SHP77 treated with DMSO at 0.1 percent for 48 hours (cell line): ENCODE measurements at regions not wholly inside any gene's neighbourhood (a gene's known extent, or its start where the extent isn't known, plus 50 kb on each side); places are given as distances from the start of the nearest gene placed in this dataset.

Experiments
- DNase-seq: peaks from one replicate; lab custom pipeline; 2025; lab: John Stamatoyannopoulos, UW

DNA sequence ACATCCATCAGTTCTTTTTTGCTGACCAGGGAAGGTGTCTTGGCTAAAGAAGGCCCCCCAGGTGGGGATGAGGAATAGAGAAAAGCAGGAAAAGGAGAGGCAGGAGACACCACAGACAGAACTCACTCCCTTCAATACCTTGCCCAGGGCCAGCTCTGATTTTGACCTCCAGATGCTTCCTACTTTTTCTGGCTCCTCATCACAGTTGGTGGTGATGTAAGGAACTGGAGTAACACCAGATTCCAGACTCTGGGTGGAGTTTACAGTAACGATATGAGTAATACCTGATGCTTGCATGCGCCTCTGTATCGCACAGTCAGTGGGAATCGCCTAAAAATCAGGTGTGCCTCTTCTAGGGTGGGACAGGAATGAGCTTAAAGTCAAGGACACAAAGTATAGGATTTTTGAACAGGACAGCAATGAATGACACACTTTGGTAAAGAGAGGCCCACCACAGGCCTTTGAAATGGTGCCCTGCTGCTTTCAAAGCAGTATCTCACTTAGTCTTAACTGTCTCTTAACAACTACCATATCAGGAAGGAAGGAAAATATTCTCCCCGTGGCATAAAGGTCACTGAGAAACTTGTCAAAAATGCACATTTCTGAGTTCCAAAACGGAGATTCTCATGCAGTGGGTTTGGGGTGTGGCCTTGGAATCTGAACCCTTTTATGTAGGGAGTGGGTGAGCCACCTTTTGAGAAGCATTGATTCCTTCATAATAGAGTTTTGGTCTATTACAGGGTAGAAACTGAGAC, 140.8 kb downstream of the SNX19 start:
- DNase-seq = no peak

- no peak for DNase-seq
These were observed 140.2 kb downstream of the SNX19 start for GRCh38 chr11:130776061-130776419.

DNA sequence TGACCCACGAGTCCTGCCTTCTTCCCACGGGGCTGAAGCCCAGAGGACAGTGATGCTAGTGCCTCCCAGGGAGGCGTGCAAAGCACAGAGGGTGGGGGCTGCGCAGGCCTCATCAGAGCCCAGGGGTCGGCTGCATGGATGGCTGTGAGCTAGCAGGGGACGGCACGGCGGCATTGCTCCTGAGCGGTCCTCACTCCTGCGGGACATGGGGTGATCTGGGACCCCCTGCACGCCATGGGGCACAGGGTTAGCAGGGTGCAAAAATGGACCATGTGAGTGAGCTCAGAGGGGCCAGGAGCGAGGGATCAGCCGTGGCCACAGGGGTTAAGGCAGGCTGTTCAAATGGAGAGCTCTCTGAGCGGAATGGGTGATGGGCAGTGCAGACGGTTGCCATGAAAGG, 138.3 kb downstream of the SNX19 start:
- no peak for DNase-seq

DNA sequence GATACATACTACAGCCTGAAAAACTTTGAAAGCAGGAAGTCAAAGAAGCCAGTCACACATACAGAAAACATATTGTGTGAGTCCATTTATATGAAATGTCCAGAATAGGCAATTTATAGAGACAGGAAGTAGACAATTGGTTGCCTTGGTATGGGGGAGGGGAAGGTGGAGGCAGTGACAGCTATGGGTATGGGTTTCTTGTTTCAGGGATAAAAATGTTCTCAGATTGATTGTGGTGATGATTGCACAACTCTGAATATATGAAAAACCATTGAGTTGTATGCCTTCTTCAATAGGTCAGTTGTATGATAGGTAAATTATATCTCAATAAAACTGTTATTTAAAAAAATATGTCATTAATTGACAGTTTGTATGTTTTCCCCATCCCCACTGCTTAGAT, 137.6 kb downstream of the SNX19 start:
- no peak for DNase-seq

DNA sequence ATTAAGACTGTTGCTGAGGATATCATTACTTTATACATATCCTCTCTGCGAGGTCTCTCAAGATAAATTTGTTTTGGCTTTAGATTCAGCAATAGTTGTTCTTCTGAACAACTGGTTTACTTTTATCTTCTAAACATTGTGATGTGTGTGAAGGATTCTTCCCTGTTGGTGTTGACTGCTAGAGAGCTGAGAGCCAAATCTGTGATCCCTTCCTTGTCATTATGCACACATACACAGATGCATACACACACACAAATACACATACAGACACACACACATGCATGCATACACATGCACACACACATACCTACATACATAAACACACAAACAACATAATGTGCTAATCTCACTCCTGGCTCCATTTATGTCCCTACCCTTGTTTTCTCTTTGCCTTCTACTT, 137.0 kb downstream of the SNX19 start:
- no peak for DNase-seq

- DNase-seq = no peak
These were observed 136.3 kb downstream of the SNX19 start for GRCh38 chr11:130779943-130780342.

DNA sequence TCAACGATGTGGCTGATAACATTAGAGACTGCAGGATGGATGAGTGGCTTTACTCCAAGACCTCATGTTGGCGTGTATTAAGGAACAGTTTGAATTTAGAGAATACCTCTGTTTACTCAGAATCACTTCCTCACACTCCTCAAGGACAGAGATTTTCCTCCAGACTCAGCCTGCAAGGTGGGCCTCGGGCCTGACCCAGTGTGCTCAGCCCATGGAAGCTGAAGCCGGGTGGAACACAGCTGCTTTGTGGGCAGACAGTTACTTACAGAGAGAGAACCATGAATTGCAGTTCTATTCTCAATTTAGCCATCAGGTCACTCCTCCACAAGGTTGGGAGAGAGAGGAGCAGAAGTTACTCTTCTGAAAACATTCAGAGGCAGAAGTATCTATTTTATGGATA, 135.8 kb downstream of the SNX19 start:
- DNase-seq = no peak

- DNase-seq = no peak
These were observed 134.3 kb downstream of the SNX19 start for GRCh38 chr11:130781931-130782330.

- no peak for DNase-seq
These were observed 133.7 kb downstream of the SNX19 start for GRCh38 chr11:130782361-130783222.

- DNase-seq = no peak
These were observed 133.0 kb downstream of the SNX19 start for GRCh38 chr11:130783323-130783722.

DNA sequence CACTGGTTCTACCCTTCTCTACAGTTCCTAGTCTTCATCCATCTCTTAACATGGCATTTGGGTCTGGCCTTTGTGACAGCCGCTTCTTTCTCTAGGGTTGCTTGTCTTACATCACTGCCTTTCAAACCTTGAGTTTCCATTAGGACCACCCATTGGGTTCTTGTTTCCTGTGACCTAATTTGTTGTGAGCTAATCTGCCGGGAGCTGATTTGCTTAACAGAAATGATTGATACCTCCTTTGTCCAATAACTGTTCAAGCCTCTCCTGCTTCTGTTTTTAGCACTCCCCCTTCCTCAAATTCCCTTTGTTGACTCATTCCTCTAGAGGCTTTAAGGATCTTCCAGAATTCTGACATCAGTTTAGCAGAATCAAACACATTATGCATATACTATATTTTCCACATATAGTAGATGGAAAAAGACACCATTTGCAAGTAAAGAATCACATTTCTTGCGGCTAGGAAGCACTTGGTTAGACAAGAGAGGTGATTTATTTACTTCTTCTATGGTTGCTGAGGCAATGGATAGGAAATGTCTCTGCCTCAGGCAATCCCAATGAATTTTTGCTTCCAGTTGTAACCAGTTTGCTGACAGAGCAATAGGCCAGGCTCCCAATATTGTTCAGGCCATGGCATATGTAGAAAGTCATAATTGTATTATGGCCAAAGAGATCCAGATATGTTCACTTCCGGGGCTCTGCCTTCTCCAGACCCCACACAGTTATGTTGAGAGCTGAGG, 130.7 kb downstream of the SNX19 start:
- DNase-seq = no peak

DNA sequence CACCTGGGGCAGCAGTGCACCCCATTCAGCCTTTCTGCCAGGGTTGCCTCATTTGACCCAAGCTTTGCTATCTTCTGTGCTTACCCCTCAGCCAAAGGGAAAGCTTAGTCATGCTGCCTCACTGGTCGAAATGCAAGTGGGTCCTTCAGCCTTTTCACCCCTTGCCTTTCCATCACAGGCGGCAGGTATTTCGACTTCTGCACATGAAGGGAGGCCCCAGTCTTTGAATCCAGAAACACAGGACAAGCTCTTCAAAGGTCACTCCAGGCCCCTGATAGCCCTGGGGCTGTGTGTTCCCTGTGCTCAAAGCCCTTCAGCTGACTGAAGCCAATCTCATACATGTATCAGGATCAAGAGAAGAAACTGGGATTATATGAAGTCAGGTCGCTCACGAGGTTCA, 129.7 kb downstream of the SNX19 start:
- no peak for DNase-seq

DNA sequence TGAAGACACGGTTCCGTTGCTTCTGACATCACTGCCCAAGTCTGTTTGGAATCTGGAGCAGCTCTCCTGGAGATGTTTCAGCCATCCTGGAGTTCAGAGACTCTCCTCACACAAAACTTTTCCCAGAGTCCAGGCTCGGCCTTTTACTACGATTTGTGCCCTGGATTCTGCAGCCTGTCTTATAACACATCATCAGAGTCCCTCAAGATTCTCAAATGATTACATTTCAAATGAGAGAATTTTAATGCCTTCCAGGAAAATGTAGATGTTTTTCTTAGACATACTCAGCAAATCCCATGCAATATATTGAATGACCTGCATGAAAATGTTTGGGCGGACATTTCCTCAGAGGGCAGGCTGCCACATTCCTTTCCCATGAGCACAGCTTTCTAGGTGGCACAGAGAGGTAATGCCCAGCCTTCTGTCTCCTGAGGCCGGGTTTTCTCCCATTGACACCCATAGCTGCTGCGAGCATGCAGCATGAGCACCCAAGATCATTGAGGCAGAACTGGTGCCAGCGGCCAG, 129.1 kb downstream of the SNX19 start:
- DNase-seq = no peak

DNA sequence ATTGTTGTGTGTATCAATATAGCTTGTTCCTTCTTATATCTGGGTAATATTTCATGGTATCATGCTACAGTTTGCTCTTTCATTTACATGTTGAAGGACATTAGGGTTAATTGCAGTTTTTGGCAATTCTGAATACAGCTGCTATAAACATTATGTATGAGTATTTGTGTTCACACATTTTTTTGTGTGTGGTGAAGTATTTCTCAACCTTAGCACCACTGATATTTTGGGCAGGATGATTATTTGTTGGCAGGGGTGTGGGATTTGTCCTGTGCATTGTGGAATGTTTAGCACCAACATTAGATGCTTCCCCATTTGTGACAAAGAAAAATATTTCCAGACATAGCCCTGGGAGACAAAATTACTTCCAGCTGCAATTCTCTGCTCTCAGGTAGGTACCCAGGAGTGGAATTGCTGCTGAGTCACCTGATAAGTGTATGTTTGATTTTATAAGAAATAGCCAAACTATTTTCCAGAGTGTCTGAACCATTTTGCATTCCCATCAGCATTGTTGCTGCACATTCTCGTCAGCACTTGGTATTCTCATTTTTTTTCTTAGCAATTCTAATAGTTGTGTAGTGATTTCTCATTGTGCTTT, 128.2 kb downstream of the SNX19 start:
- DNase-seq = no peak

DNA sequence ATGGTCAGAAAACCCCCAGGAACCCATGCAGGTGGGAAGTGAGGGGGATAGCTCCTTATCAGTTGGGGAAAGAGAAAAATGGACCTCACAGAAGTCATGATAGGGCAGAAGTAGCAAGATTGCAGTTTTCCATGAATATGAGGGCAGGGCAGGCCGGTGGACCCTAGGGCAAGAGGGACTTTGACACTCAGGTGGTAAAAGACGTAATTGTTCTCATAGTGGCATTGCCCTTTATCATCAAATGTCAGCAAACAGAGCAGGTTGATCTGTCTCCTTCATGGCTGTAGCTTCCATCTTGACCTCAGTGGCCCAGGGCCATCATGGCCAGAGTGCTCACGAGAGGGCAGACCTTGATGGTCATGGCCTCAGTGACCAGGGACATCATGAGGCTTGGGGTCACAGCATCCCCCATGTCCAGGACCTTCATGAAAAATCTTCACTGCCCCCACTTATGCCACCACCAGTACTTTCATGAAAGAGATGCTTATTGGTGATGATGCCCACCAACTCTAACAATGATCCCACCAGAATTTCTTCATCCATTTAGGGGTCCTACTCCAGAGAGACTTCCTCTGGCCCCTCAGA, 127.1 kb downstream of the SNX19 start:
- no peak for DNase-seq

- no peak for DNase-seq
These were observed 125.6 kb downstream of the SNX19 start for GRCh38 chr11:130790689-130791088.

- no peak for DNase-seq
These were observed 123.5 kb downstream of the SNX19 start for GRCh38 chr11:130792772-130793171.

DNA sequence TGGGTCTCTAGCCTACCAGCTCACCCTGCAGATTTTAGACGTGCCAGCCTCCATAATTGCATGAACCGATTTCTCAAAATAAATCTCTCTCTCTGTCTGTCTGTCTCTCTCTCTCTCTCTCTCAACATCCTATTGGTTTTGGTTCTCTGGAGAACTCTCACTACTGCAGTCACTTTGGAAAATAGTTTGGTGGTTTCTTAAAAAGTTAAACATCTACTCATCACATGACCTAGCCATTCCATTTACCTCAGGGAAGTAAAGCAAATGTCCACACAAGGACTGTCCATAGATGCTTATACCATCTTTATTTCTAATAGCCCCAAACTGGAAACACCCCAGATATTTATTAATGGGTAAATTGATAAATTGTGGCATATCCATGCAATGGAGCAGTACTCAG, 119.5 kb downstream of the SNX19 start:
- no peak for DNase-seq

- DNase-seq = no peak
These were observed 118.0 kb downstream of the SNX19 start for GRCh38 chr11:130798280-130798679.

DNA sequence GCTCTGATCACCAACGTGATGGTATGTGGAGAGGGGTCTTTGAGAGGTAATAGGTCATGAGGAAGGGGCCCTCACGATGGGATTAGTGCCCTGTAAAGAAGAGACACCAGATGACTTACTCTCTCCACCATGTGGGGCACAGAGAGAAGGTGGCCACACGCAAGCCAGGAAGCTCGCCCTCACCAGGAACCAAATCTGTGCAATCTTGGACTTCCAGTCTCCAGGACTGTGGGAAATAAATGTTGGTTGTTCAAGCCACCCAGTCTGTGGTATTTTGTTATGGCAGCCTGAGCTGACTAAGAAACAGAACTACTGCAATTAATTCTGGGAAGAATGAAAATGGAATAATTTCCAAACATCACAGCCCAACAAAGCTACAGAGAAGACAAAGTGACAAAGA, 117.5 kb downstream of the SNX19 start:
- DNase-seq = no peak

- no peak for DNase-seq
These were observed 114.8 kb downstream of the SNX19 start for GRCh38 chr11:130801333-130802122.
